ENCODE measurements at regions not wholly inside any gene's neighbourhood (a gene's known extent, or its start where the extent isn't known, plus 50 kb on each side); places are given as distances from the start of the nearest gene placed in this dataset.

- no peak for DNase-seq
These were observed 463.2 kb upstream of the AGTR1 start for GRCh38 chr3:148234536-148234935.

DNA sequence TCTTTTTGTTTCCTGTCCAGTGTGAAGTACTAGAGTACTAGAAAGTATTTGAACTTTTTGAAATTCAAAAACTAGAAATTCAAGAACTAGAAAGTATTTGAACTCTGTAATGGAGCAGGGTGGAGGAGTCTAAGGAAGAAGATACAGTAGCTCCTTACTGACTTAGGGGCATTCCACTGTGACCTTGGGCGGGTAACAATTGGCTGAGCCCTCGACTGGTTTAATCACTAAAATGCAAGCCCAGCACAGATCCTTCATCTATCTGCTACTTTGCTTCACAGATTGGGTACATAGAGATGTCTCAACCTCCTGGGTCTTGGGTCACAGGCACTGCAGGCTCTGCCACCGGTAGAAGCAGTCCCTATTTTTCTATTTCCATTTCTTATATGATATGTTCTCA, 462.1 kb upstream of the AGTR1 start:
- DNase-seq, result no peak

DNA sequence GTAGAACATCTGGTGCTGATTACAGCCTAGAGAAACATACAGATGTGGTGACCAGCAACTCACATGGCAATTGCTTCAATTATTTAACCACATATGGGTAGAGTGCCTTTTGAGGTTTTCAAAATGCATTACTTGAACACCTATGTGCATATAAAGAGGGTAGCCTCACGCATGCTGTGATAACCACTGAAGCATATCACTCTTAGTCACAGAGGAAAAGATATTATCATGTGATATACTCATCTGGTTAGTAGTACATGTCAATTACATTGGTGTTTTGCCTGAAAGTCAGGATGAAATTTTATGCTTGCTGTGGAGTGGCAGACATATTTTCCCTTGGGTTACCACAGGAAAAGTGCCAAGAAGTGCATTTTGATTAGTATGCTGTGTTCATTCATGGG, 459.3 kb upstream of the AGTR1 start:
- DNase-seq, result no peak

DNA sequence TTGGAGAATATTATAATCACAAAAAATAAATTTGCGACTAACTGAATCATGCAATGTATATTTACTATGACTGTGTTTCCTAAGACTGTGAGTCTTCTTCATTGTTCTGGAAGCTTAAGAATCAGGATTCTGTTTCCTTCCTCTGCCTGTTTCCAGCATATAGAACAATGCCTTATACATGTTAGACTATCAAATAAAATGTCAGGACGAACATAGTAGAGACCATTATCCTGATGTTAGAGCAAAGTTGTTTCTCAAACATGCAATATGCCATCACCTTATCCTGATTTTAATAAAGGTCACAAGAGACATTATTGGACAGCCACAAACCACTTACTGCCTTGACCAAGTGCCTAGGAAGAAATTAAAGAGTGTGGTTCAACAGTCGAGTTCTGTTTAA, 457.4 kb upstream of the AGTR1 start:
- no peak for DNase-seq

GRCh38 chr3:148243609-148244008, 454.1 kb upstream of the AGTR1 start:
- no peak for DNase-seq

GRCh38 chr3:148246291-148246923, 451.3 kb upstream of the AGTR1 start:
- DNase-seq, result no peak

DNA sequence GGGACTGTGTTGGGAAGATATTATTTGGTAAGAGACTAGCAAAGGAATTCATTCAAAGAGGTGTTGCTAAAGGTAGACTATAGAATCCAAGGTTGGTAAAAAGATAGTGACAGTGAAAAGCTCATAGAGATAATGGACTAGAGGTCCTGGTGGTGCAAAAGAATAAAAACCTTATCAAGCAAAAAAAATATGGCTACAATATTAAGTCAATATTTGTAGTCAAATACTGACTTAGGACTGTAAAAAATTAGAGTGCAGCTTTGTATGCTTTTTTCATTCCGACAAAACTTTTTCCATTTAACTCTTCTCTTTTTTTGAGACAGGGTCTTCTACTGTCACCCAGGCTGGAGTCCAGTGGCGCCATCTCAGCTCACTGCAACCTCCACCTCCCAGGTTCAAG, 444.0 kb upstream of the AGTR1 start:
- DNase-seq, result no peak

DNA sequence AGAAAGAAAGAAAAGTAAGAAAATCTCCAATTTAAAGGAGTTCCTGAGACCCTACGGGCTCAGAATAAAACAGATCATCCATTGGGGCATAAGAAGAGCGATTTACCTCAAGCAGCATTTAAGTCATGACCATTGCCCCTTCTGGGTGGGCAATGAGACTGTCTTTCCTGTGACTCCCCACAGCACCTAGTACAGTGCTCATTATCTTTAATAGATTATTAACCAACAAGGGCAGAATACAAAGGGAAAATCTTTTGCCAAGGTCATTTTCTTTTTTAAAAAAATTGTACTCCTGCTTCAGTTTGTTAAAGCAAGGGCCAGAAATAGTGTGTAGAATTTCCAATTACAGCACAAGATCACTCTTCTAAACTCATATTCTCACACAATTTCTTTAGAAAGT, 443.3 kb upstream of the AGTR1 start:
- DNase-seq, result no peak

DNA sequence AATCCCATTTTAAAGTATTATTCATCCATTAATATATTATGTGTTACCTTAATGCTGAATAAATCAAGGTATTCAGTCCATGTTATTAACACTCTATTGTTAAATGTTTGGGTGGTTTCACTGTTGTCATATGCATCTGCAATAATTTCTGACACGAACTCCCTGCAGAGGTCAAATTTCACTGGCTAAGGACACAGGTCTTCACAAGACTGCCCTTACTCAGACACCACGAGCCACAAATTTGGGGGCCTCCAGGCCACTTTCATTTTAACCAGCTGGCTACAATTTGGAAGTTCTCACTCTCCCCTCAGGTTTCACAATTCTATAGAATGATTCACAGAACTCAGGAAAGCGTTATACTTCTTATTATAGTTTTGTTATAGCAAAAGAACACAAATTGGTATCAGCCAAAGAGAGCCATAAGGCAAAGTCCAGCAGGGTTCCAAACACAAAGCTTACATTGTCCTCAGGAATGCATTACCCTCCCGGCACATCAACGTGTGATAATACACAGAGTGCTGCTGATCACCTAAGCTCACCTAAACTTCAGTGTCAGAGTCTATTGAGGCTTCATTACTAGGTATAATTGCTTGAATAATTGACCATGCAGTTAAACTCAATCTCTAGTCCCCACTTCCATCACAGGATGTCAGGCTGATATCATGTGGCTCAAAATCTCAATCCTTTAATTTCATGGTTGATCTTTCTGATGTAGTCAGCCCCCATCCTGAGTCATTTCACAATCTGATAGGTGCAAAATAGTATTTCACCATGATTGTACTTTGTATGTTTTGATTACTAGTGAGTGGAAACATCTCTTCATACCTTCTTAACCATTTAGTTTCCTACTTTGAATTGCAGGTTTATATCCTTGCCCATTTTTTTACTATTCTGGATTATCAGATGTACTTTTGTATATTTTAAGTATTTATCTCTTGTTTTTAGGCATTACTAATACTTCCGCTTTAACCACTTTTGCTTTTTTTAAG, 441.4 kb upstream of the AGTR1 start:
- DNase-seq, result no peak

DNA sequence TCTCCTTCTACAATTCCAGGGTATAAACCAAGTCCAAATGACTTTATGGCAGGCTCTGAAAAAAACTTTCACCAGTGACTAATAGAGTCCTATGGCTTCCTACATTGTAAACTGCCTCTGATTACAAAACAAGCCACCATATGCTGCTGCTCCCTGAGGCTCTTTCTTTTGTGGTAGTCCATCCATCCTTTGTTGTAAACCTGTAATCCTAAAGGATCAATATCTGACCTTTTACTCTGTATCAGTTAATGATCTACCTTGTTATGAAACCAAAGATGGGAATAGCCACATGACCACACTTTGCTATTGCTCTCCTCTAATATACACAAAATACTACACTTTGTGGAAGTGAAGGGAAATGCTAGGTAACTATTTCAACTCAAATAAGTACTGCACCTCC, 434.7 kb upstream of the AGTR1 start:
- no peak for DNase-seq

DNA sequence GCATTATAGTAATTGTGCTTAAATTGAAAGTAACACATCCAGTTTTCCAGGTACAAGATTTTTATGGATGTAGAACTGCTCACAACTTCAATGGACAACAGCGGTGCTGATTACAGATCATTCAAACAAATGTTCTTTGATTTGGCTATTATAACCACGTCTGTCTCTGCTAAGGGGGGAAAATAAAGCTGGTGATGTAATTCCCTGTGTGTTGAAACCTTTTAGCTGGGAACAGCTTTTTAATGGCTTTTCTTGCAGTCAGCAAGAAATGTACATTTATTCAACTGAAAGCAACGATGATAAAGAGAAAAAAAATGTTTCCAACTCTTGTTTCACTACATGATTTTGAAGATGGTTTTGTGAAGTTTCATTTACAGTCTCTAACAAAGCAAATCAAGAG, 431.9 kb upstream of the AGTR1 start:
- no peak for DNase-seq

- DNase-seq, result no peak
These were observed 431.4 kb upstream of the AGTR1 start for GRCh38 chr3:148266341-148266740.

GRCh38 chr3:148269816-148270215, 427.9 kb upstream of the AGTR1 start:
- DNase-seq, result peak; percentile 43 to 94

DNA sequence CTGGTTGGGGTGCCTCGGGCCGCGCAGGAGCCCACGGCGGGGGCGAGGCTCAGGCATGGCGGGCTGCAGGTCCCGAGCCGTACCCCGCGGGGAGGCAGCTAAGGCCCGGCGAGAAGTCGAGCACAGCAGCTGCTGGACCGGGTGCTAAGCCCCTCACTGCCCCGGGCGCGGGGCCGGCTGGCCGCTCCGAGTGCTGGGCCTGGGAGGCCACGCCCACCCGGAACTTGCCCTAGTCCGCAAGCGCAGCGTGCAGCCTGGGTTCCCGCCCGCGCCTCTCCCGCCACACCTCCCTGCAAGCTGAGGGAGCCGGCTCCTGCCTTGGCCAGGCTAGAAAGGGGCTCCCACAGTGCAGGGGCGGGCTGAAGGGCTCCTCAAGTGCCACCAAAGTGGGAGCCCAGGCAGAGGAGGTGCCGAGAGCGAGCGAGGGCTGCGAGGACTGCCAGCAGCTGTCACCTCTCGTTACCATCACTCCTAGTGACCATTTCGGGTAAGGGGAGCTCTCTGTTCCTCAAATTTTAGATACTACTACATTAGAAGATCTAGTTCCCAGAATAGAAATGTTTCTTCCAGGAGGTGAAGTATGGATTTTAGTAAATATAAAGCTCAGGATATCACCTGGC, 417.0 kb upstream of the AGTR1 start:
- DNase-seq, result no peak

DNA sequence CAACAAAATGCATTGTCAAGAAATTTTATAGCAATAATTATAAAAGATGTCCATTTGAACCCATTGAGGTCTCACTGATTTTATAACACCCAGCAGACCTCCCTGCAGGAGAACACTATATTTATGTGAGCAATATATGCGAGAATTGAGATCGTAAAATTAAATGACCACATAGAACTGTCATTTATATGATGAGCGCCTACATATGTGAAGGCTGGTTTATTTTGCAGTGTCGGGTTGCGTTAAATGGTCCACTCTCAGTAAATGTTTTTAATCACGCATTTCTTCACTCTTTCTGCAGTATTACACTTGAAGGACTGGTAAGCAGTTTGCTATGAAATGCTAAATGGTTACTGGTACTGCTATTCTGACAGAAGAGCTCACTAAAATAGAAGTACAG, 408.5 kb upstream of the AGTR1 start:
- DNase-seq, result no peak

DNA sequence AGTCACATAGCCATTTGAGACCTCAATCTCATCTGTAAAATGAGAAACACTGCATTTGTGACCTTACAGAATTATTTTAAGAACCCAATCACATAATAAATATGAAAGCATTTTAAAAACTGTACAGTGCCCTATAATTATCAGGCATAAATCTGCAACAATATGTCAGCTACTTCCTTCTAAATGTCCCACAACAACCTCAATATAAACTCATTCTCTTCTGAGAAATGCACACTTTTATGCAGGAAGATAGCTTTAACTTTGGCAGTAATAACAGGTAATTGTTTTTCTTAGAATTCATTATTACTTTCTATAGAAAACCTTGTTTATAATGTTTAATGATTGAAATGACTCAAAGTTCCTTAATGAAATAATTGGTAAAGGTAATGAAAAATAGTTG, 400.7 kb upstream of the AGTR1 start:
- no peak for DNase-seq

- DNase-seq, result no peak
These were observed 390.3 kb upstream of the AGTR1 start for GRCh38 chr3:148307443-148307843.

DNA sequence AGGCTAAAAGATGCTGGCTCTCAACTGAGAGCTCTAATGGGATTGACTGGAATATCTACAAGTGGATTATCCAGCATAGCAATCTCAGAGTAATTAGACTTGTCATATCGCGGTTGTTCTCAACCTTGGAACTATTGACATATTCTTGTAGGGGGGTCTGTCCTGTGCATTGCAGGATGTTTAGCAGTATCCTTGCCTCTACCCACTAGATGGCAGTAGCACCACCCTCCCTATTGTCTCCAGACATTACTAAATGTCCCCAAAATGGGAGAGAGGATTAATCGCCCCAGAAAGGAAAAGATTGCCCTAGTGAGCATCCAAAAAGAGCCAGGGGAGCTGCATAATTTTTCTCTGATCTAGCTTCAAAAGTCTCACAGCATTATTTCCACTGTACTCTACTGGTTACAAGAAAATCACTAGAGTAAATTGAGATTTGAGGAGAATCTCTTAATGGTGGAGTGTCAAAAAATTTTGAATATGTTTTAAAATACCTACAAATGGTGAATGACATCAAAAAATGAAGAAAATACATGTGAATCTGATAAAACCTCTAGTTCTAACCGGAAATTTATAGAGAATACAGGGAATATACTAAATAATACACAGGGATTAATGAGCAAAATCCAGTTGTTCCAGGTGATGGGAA, 388.2 kb upstream of the AGTR1 start:
- DNase-seq, result no peak

DNA sequence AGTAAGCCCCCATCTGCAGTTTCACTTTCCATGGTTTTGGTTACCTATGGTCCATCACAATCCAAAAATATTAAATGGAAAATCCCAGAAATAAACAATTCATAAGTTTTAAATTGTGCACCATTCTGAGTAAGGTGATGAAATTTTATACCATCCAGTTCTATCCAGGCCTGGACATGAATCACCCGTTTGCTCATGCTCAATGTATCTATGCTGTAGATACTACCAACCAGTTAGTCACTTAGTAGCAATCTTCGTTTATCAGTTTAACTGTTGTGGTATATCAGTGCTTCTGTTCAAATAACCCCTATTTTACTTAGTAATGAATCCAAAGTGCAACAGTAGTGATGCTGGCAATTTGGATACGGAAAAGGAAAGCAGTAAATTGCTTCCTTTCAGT, 381.9 kb upstream of the AGTR1 start:
- DNase-seq, result no peak

DNA sequence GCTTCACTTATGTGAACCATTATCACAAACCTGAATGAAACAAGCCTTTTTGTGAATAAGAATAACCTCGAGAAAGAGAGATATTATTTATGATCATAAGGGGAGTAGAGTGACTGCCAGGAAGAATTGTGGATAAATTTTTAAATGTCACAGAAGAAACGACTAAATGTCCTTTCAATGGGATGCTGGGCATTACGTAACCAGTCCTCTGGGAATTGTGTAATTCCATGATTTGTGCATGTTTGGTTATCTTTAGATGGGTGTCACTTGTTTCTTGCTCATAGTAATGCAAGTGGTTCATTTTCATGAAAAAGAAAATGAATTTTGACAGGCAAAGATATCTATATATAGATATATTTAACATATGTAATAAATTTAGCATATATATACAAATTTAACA, 379.5 kb upstream of the AGTR1 start:
- no peak for DNase-seq

GRCh38 chr3:148319161-148319915, 378.4 kb upstream of the AGTR1 start:
- DNase-seq, result no peak

GRCh38 chr3:148319960-148320359, 377.7 kb upstream of the AGTR1 start:
- no peak for DNase-seq

Data from hippocampal formation (tissue), 2 donors.